Lower leg skin (tissue), 4 donors: ENCODE measurements at regions not wholly inside any gene's neighbourhood (a gene's known extent, or its start where the extent isn't known, plus 50 kb on each side); places are given as distances from the start of the nearest gene placed in this dataset.

Experiments used
- DNase-seq, 2 donors: peaks; one replicate each; pipeline ENCODE4 v3.0.0-alpha.2; 2019; ENCODE audit warnings: low spot score in 2 of 2
- H3K4me3 ChIP-seq: fragments of 200-600 bp; sonication (generic); 2 replicates; pipeline ENCODE4 v1.5.1; 2017; ENCODE audit warnings: mild to moderate bottlenecking, low read depth; ENCODE audit not compliant: poor library complexity, severe bottlenecking
- CTCF ChIP-seq, 3 donors: fragments of 450-650 bp; IDR thresholded peaks; one replicate each; pipeline ENCODE4 v1.5.1; 2016; ENCODE audit warnings: antibody characterized with exemption in 3 of 3, mild to moderate bottlenecking in 3 of 3, moderate library complexity in 2 of 3
- POLR2A ChIP-seq, 2 donors: fragments of 450-650 bp; IDR thresholded peaks; one replicate each; pipeline ENCODE4 v1.6.1; 2016 to 2017; ENCODE audit warnings: antibody characterized with exemption in 2 of 2, mild to moderate bottlenecking in 1 of 2, moderate library complexity in 1 of 2
- WGBS, 2 donors: methylation state at CpG; one replicate each; pipeline ENCODE4 v1.1.5; 2018; 5-methylcytosine and 5-hydroxymethylcytosine counted together
- intact Hi-C: fragments of 100-400 bp; cut with DNase I; formaldehyde crosslinking; loops from one replicate; pipeline ENCODE4 v1.15.0; 2023; ENCODE audit warnings: low total_unique reads

- WGBS, 2 donors, result 25 to 26% methylated on average over 3 of the region's 3 CpGs
Measured at GRCh38 chr11:109249597-109249996, 172.4 kb upstream of the C11orf87 start.

DNA sequence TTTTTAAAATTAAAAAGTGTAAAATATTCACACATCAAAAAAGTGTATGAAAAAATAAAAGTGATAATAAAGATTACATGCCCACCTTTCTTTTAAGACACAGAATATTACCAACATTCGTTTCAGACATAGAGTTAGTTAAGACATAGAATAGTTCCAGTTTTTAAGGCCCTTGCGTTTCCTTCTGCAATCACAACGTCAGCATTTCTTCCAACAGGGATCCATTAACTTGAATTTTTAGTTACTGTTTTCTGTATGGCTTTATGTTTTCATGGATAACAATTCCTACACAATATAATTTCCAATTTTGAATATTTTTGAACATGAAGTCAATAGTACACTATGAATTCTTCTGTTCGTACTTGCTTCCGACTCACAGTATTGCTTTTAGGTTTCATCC lies 170.8 kb upstream of the C11orf87 start:
- intact Hi-C loops, result no loop called here
- 91 to 92% methylated on average over 5 of the region's 5 CpGs for WGBS, 2 donors
- TF ChIP-seq POLR2A (IDR thresholded peaks at IDR 0.05), result no peak
- TF ChIP-seq CTCF (IDR thresholded peaks at IDR 0.05), result no peak
- H3K4me3 ChIP-seq, result no peak overlapping the region
- DNase-seq, result no peak

More at GRCh38 chr11:109249597-109249996, 172.4 kb upstream of the C11orf87 start:
- intact Hi-C loops, result no loop called here
- DNase-seq, result no peak
- no peak for TF ChIP-seq CTCF (IDR thresholded peaks at IDR 0.05)
- no peak for TF ChIP-seq POLR2A (IDR thresholded peaks at IDR 0.05)
- no peak overlapping the region for H3K4me3 ChIP-seq

DNA sequence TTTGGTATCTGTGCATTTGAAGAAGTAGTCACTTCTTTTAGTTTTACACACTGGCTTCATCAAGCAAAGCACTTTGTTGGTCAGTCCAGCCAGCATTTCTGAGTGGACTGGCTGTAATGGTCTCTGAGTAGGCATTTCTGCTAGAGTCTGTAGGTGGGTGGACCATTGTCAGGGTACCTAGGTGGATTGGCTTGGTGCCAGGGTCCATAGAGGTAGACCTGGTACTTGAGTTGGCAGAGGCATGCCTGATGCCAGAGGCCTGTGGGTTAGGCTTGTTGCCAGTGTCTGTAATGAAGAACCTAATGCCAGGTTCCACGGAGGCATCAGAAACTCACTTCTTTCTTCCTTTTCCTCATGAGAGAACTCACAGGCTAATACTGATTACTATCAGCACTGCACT lies 157.9 kb upstream of the C11orf87 start:
- no peak for DNase-seq
- intact Hi-C loops, result no loop called here
- no peak overlapping the region for H3K4me3 ChIP-seq
- TF ChIP-seq POLR2A (IDR thresholded peaks at IDR 0.05), result no peak
- TF ChIP-seq CTCF (IDR thresholded peaks at IDR 0.05), result no peak
- WGBS, 2 donors, result 67 to 74% methylated on average over 1 of the region's 1 CpG

DNA sequence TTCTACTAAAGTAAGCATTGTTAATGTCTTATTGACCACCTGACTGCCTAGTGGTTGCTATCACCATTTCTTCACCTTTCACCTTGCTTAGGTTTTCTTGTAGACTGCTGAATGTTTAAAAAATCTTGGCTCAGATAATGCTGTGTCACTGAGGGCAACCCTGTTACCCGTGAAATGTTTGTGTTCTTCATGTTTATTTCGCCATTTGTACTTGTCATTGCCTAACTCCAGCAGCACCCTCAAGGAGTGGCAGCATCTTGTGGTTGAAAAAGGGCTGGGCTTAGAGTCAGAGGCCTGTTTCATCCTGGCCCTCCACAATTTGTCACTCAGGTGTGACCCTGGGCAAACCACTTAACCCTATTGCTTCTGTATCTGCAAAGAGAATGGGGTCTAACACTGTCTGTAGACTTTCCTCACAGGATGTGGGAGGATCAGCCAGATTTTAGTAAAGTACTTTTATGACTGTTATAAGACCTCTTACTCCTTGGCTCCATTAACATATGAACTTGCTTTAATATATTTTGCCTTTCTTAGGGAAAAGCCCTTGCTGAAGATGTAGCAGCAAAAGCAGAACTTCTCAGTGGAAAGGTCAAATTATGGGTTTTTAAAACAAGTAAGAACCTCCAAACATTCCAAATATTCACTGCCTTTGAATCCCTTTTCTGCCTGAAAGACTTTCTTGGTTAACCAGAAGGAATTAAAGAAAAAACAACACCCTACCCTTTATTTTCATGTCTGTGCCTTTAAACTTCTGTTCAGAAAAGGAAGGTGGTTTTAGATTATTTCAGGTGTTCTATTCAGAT lies 154.5 kb upstream of the C11orf87 start:
- TF ChIP-seq CTCF (IDR thresholded peaks at IDR 0.05) (no peak), POLR2A (IDR thresholded peaks at IDR 0.05) (no peak)
- no peak for DNase-seq

GRCh38 chr11:109275931-109276330 lies 146.1 kb upstream of the C11orf87 start:
- 68 to 73% methylated on average over 2 of the region's 2 CpGs for WGBS, 2 donors
- intact Hi-C loops, result no loop called here
- H3K4me3 ChIP-seq, result no peak overlapping the region
- TF ChIP-seq CTCF (IDR thresholded peaks at IDR 0.05), result no peak
- no peak for TF ChIP-seq POLR2A (IDR thresholded peaks at IDR 0.05)
- no peak for DNase-seq

More for the DNA sequence above, 154.5 kb upstream of the C11orf87 start:
- intact Hi-C loops, result no loop called here
- H3K4me3 ChIP-seq, result no peak overlapping the region
- 43 to 51% methylated on average over 2 of the region's 2 CpGs for WGBS, 2 donors

DNA sequence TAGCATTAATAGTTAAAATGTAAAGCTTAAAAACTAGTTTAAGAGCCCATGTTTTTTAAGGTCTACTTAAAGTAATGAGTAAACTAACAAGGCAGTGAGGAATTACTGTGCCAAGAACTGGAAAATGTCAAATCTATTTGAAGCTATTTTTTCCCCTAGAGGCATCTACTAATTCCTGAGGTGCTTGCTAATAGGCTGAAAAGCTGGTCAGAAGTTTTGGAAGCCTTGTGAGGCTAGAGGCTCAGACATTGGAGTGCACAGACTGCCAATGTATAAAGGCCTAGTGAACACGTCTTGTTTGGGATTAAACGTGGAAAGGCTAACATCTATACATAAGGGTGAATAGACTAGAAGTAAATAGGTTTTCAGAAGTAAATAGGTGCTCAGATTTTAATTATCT lies 136.5 kb upstream of the C11orf87 start:
- WGBS, 2 donors, result 33 to 40% methylated on average over 2 of the region's 2 CpGs
- no peak for TF ChIP-seq POLR2A (IDR thresholded peaks at IDR 0.05)
- TF ChIP-seq CTCF (IDR thresholded peaks at IDR 0.05), result no peak

More for the DNA sequence above, 136.5 kb upstream of the C11orf87 start:
- no peak for DNase-seq
- no peak overlapping the region for H3K4me3 ChIP-seq
- intact Hi-C loops, result no loop called here
